Astrocyte (in vitro differentiated cells and primary cell): ENCODE measurements at regions not wholly inside any gene's neighbourhood (a gene's known extent, or its start where the extent isn't known, plus 50 kb on each side); places are given as distances from the start of the nearest gene placed in this dataset.

Experiments
- EZH2 ChIP-seq: IDR thresholded peaks from 2 replicates; pipeline ENCODE4 v1.6.1; 2012; ENCODE audit warnings: mild to moderate bottlenecking, low read length, inconsistent platforms; ENCODE audit not compliant: insufficient read depth
- TF ChIP-seq, protein P1 (sequence below): IDR thresholded peaks from 2 replicates; pipeline ENCODE4 v1.5.1; 2011; ENCODE audit warnings: low read depth, mild to moderate bottlenecking, inconsistent platforms, low read length, moderate library complexity; ENCODE audit not compliant: insufficient read depth

GRCh38 chr1:104574620-104575019, 824.9 kb downstream of the AMY1C start:
- TF ChIP-seq, protein P1, sequence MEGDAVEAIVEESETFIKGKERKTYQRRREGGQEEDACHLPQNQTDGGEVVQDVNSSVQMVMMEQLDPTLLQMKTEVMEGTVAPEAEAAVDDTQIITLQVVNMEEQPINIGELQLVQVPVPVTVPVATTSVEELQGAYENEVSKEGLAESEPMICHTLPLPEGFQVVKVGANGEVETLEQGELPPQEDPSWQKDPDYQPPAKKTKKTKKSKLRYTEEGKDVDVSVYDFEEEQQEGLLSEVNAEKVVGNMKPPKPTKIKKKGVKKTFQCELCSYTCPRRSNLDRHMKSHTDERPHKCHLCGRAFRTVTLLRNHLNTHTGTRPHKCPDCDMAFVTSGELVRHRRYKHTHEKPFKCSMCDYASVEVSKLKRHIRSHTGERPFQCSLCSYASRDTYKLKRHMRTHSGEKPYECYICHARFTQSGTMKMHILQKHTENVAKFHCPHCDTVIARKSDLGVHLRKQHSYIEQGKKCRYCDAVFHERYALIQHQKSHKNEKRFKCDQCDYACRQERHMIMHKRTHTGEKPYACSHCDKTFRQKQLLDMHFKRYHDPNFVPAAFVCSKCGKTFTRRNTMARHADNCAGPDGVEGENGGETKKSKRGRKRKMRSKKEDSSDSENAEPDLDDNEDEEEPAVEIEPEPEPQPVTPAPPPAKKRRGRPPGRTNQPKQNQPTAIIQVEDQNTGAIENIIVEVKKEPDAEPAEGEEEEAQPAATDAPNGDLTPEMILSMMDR: no peak
- TF ChIP-seq EZH2: no peak
